GM23338 (cell line): ENCODE measurements at regions not wholly inside any gene's neighbourhood (a gene's known extent, or its start where the extent isn't known, plus 50 kb on each side); places are given as distances from the start of the nearest gene placed in this dataset.

Experiments used
- ATAC-seq: fragments of 200-7000 bp; cut with Tn5 transposase; 3 replicates; pipeline ENCODE4 v1.9.1; 2020
- DNase-seq: peaks from one replicate; pipeline ENCODE4 v3.0.0-alpha.2; 2015; ENCODE audit warnings: low spot score
- H2AFZ ChIP-seq: fragments of 200-600 bp; sonication (generic); 2 replicates; pipeline ENCODE4 v1.8.0; 2016; ENCODE audit warnings: antibody characterized with exemption, mild to moderate bottlenecking, moderate library complexity
- H3F3A ChIP-seq: fragments of 200-600 bp; sonication (generic); replicated peaks from 2 replicates; pipeline ENCODE4 v1.8.0; 2017; ENCODE audit warnings: antibody characterized with exemption, mixed run types, low read depth
- H3K27ac ChIP-seq: fragments of 200-600 bp; sonication (generic); 2 replicates; pipeline ENCODE4 v1.6.1; 2016; ENCODE audit warnings: low read depth
- H3K27me3 ChIP-seq: fragments of 200-600 bp; sonication (generic); 2 replicates; pipeline ENCODE4 v1.8.0; 2016; ENCODE audit warnings: mild to moderate bottlenecking, mixed run types, moderate library complexity; ENCODE audit not compliant: insufficient read depth
- H3K36me3 ChIP-seq: fragments of 200-600 bp; sonication (generic); 2 replicates; pipeline ENCODE4 v1.8.0; 2016; ENCODE audit warnings: mild to moderate bottlenecking; ENCODE audit not compliant: insufficient read depth
- H3K4me1 ChIP-seq: fragments of 200-600 bp; sonication (generic); 2 replicates; pipeline ENCODE4 v1.8.0; 2016; ENCODE audit warnings: mild to moderate bottlenecking, moderate library complexity; ENCODE audit not compliant: insufficient read depth
- H3K4me2 ChIP-seq: fragments of 200-600 bp; sonication (generic); 2 replicates; pipeline ENCODE4 v1.7.1; 2017; ENCODE audit warnings: mixed run types
- H3K4me3 ChIP-seq: fragments of 200-600 bp; sonication (generic); 2 replicates; pipeline ENCODE4 v1.6.1; 2016; ENCODE audit warnings: mixed run types
- H3K79me2 ChIP-seq: fragments of 200-600 bp; sonication (generic); replicated peaks from 2 replicates; pipeline ENCODE4 v1.8.0; 2017; ENCODE audit warnings: mild to moderate bottlenecking; ENCODE audit not compliant: insufficient read depth
- H3K9me2 ChIP-seq: fragments of 200-600 bp; sonication (generic); 2 replicates; pipeline ENCODE4 v1.8.0; 2017; ENCODE audit not compliant: insufficient read depth
- H4K20me1 ChIP-seq: fragments of 200-600 bp; sonication (generic); replicated peaks from 2 replicates; pipeline ENCODE4 v1.8.0; 2017; ENCODE audit warnings: mild to moderate bottlenecking; ENCODE audit not compliant: insufficient read depth
- H3K27ac Mint-ChIP-seq: 2 replicates; pipeline ENCODE4 v1.8.0; 2020; ENCODE audit warnings: inconsistent platforms, mild to moderate bottlenecking, moderate library complexity, mixed read lengths
- H3K27me3 Mint-ChIP-seq: 3 replicates; pipeline ENCODE4 v1.8.0; 2022; ENCODE audit warnings: low read depth, mild to moderate bottlenecking, moderate library complexity, mixed read lengths, inconsistent platforms; ENCODE audit not compliant: insufficient read depth, poor library complexity
- H3K36me3 Mint-ChIP-seq: 3 replicates; pipeline ENCODE4 v1.8.0; 2021; ENCODE audit warnings: low read depth, mild to moderate bottlenecking, inconsistent platforms, moderate library complexity, mixed read lengths
- H3K4me1 Mint-ChIP-seq: 3 replicates; pipeline ENCODE4 v1.8.0; 2020; ENCODE audit warnings: mild to moderate bottlenecking, inconsistent platforms, mixed read lengths
- H3K4me3 Mint-ChIP-seq: 3 replicates; pipeline ENCODE4 v1.8.0; 2021; ENCODE audit warnings: moderate library complexity, mild to moderate bottlenecking, inconsistent platforms, mixed read lengths
- H3K9me3 Mint-ChIP-seq: 3 replicates; pipeline ENCODE4 v1.8.0; 2020; ENCODE audit warnings: moderate library complexity, mild to moderate bottlenecking, inconsistent platforms, mixed read lengths
- CREB1 ChIP-seq: fragments of 250-450 bp; sonication (Bioruptor Pico); IDR thresholded peaks from 2 replicates; pipeline ENCODE4 v1.5.0; 2020; ENCODE audit warnings: low read depth, mild to moderate bottlenecking, moderate library complexity
- ETS1 ChIP-seq: IDR thresholded peaks from 2 replicates; pipeline ENCODE4 v1.6.1; 2016; ENCODE audit warnings: antibody characterized with exemption
- EZH2 ChIP-seq: fragments of 200-600 bp; sonication (generic); IDR thresholded peaks from one replicate; pipeline ENCODE4 v1.8.0; 2017; ENCODE audit warnings: antibody characterized with exemption, mild to moderate bottlenecking, low read depth; ENCODE audit not compliant: unreplicated experiment
- EZH2phosphoT487 ChIP-seq: fragments of 200-600 bp; sonication (generic); IDR thresholded peaks from one replicate; pipeline ENCODE4 v1.8.1; 2018; ENCODE audit warnings: antibody characterized with exemption; ENCODE audit not compliant: unreplicated experiment
- JUNB ChIP-seq: IDR thresholded peaks from one replicate; pipeline ENCODE4 v1.6.1; 2016; ENCODE audit warnings: antibody characterized with exemption; ENCODE audit not compliant: unreplicated experiment
- NANOG ChIP-seq: IDR thresholded peaks from 2 replicates; pipeline ENCODE4 v1.6.1; 2016; ENCODE audit warnings: antibody characterized with exemption, borderline replicate concordance
- POLR2AphosphoS5 ChIP-seq: IDR thresholded peaks from 2 replicates; pipeline ENCODE4 v1.6.1; 2016; ENCODE audit warnings: antibody characterized with exemption, low read depth
- STAT1 ChIP-seq: IDR thresholded peaks from one replicate; pipeline ENCODE4 v1.6.1; 2016; ENCODE audit warnings: antibody characterized with exemption; ENCODE audit not compliant: unreplicated experiment
- ZNF114 ChIP-seq: fragments of 250-450 bp; sonication (Bioruptor Pico); IDR thresholded peaks from 2 replicates; pipeline ENCODE4 v1.5.0; 2020; ENCODE audit warnings: mild to moderate bottlenecking, moderate library complexity
- ZNF331 ChIP-seq: fragments of 250-450 bp; sonication (Bioruptor Pico); IDR thresholded peaks from 2 replicates; pipeline ENCODE4 v1.5.0; 2020; ENCODE audit warnings: low read depth, mild to moderate bottlenecking, moderate library complexity
- ZNF462 ChIP-seq: fragments of 250-450 bp; sonication (Bioruptor Pico); IDR thresholded peaks from 2 replicates; pipeline ENCODE4 v1.5.0; 2020; ENCODE audit warnings: mild to moderate bottlenecking, moderate library complexity

GRCh38 chr10:61142987-61143386 lies 199.0 kb upstream of the RHOBTB1 start:
- Histone ChIP-seq H3K4me2 (no peak overlapping the region), H3K4me1 (peaks cover 14% of the 10 kb centered on the region), H3F3A (no peaks in the 10 kb centered on the region), H3K27me3 (no peaks in the 10 kb centered on the region), H2AFZ (no peak overlapping the region), H3K79me2 (no peaks in the 10 kb centered on the region), H3K4me3 (no peak overlapping the region), H3K9me2 (no peaks in the 10 kb centered on the region), H3K36me3 (no peaks in the 10 kb centered on the region), H3K27ac (no peak overlapping the region), H4K20me1 (no peaks in the 10 kb centered on the region)
- H3K27ac Mint-ChIP-seq, result no peak overlapping the region
- no peaks in the 10 kb centered on the region for H3K27me3 Mint-ChIP-seq
- DNase-seq, result no peak
- H3K36me3 Mint-ChIP-seq, result peaks cover 4% of the 10 kb centered on the region; the same call in 2 of the 3 replicates
- peaks cover 9% of the 10 kb centered on the region; the same call in 2 of the 3 replicates for H3K9me3 Mint-ChIP-seq
- H3K4me1 Mint-ChIP-seq, result peaks cover 14% of the 10 kb centered on the region
- ATAC-seq, result no peak
- TF ChIP-seq ZNF462 (CRISPR knock-in tag) (no peak), ETS1 (no peak), CREB1 (no peak), POLR2AphosphoS5 (no peak), STAT1 (no peak), EZH2 (no peak), EZH2phosphoT487 (no peak), NANOG (no peak), ZNF114 (CRISPR knock-in tag) (no peak), JUNB (no peak), ZNF331 (CRISPR knock-in tag) (no peak)
- H3K4me3 Mint-ChIP-seq, result no peak overlapping the region
